GM18508 (cell line): ENCODE measurements at regions not wholly inside any gene's neighbourhood (a gene's known extent, or its start where the extent isn't known, plus 50 kb on each side); places are given as distances from the start of the nearest gene placed in this dataset.
"Not testable (repeated sequence)": the region's sequence is repeated elsewhere in the genome, so short reads cannot be mapped to it uniquely, and the experiment has no call there.

Experiments
- ATAC-seq: cut with Tn5 transposase; IDR thresholded peaks from one replicate; pipeline ENCODE4 v1.9.1; 2021; ENCODE audit warnings: moderate number of reproducible peaks; ENCODE audit not compliant: insufficient read depth, unreplicated experiment

GRCh38 chr3:20388971-20389370, 203.0 kb upstream of the SGO1 start:
- no peak for ATAC-seq

GRCh38 chr3:20380295-20380694, 194.3 kb upstream of the SGO1 start:
- no peak for ATAC-seq

GRCh38 chr3:20378315-20378714, 192.3 kb upstream of the SGO1 start:
- no peak for ATAC-seq

GRCh38 chr3:20376665-20377217, 190.7 kb upstream of the SGO1 start:
- ATAC-seq: no peak

- no peak for ATAC-seq
These were observed 189.3 kb upstream of the SGO1 start for GRCh38 chr3:20375302-20375701.

DNA sequence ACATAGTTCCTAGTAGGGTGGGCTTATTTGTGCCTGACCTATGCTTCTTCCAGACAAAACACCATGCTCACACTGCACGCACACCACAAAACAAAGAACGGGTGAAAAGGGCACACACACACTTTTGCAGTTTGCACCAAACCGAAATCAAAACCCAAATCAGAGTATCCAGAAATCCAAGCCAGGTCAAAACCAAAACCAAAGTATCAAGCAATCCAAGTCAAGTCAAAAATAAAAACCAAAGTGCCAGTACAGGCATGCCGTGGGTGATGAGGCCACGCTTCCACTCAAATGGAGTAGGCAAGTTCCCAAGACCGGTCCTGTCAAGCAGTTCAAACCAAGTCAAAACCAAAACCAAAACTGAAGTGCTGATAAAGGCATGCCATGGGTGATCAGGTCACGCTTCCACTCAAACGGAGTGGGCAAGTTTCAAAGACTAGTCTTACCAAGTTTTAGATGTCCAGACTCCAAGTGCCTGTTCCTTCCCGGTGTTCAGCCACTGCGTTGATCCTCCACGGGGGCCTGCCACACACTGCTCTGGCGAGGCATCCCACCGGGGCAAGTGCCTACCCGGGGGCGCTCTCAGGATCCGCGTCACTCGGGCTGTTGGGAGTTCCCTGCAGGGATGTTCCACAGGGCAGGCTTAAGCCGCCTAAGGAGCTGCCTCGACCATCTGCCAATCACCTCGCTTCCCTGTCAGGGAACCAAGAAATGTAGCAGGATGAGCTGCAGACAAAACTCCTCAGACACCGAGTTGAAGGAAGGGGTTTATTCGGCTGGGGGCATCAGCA, 184.5 kb upstream of the SGO1 start:
- not testable (repeated sequence) for ATAC-seq

GRCh38 chr3:20361000-20361399, 175.0 kb upstream of the SGO1 start:
- no peak for ATAC-seq

GRCh38 chr3:20353286-20353685, 167.3 kb upstream of the SGO1 start:
- no peak for ATAC-seq

- ATAC-seq: no peak
These were observed 166.7 kb upstream of the SGO1 start for GRCh38 chr3:20352546-20353179.

DNA sequence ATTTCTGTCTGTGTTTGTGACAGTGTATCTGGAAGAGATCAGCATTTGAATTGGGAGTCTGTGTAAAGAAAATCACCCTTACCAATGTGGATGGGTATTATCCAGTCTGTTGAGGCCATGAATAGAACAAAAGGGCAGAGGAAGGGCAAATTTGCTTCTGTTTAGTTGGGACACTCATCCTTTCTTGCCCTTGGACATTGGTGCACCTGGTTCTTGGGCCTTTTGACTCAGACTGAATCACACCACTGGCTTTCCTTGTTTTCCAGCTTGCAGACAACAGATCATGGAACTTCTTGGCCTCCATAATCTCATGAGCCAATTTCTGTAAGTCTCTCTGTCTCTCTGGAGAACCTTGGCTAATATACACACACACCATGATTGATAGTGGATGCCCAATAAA, 164.4 kb upstream of the SGO1 start:
- ATAC-seq: no peak

- no peak for ATAC-seq
These were observed 160.9 kb upstream of the SGO1 start for GRCh38 chr3:20346916-20347315.

DNA sequence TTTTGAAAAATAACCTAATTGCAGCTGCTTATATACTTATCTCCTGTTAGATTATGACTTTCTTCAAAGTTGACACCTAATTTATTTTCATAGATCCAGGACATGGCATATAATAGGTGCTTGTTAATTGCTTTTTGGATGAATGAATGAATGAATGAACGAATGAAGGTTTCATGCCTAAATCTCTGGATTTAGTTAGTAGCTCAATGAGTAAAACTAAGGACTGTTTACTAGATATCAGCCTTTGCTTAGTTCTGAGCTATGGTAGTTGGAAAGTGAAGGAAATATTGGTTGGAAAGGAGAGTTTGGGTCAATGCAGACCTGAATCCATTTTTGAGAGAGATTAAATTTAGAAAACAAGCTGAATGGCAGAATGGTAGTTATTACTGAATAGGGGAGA, 160.4 kb upstream of the SGO1 start:
- ATAC-seq: no peak

DNA sequence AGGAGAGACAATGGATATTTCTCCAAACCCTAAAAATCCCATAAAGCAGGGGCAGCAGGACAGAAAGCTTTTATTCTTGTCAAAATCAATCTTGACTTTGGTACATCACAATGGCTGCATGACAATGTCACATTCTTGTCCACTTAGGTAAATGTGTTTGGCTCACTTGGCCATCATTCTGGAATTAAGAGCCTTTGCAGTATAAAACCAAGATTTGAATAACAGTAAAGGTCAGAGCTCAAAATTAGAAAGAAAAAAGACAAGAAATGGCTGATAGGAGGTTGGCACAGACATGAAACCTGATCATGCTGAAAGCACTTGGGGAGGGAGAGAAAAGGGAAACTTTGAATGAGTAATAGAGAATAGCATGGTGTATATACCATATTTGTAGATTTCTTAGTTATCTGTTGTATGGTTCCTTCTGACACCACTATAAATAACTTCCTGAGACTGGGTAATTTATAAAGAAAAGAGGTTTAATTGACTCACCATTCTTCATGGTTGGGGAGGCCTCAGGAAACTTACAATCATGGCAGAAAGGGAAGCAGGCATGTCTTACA, 158.5 kb upstream of the SGO1 start:
- no peak for ATAC-seq

DNA sequence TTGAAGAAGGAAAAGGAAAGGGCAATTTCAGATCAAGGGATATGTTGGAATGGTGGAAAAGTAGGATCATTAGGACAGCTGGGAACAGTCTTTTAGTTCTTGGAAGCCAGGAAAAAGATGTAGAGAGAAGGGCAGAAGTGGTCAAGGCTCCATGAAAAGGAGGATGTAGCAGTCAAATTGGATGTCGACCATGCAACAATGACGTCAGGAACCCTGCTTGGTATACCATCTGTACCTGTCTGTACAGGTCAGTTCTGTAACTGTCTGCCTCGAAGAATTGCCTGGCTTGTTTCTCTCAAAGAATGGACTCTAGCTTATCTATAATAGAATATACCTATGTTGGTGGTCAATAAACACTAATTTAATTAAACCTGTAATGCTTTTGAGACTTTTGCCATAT, 157.8 kb upstream of the SGO1 start:
- ATAC-seq: no peak

DNA sequence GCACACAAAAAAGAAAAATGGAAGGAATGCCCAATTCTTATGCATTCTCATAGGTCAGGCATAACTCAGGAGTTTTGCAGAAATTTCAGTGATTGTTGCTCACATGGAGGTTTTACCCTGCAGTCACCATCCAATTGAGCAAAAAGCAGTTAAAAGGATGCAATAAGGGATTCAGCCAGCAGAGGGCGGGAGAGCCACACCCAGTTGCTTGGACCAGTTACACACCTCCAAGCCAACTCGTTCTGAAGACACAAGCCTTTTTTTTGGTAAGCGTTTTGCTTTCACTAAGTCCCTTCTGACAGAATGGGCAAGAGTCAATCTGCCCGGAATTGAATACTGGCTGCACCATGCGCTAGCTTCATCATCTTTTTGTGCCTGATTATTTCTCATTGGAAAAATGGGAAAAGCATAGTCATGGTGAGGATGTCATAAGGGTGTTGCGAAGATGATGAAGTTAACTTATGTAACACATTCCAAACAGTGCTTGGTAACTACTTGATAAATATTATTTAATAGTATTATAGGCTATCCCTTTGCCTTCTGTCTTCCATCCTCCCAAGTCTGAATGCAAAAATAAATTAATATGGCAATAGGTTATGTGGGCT, 154.4 kb upstream of the SGO1 start:
- peak; percentile 82 for ATAC-seq

GRCh38 chr3:20336572-20336971, 150.6 kb upstream of the SGO1 start:
- ATAC-seq: no peak

GRCh38 chr3:20334842-20335241, 148.8 kb upstream of the SGO1 start:
- no peak for ATAC-seq

GRCh38 chr3:20327889-20328288, 141.9 kb upstream of the SGO1 start:
- ATAC-seq: no peak

DNA sequence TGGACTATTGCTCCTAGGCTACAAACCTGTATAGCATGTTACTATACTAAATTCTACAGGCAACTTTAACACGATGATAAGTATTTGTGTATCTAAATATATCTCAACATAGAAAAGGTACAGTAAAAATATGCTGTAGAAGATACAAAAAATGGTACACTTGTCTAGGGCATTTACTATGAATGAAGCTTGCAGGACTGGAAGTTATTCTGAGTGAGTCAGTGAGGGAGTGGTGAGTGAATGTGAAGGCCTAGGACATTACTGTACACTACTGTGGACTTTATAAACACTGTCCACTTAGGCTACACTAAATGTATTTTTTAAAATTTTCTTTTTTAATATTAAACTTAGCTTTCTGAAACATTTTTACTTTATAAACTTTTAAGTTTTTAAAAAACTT, 140.5 kb upstream of the SGO1 start:
- no peak for ATAC-seq

- ATAC-seq: no peak
These were observed 139.6 kb upstream of the SGO1 start for GRCh38 chr3:20325563-20325962.
